ENCODE measurements at regions not wholly inside any gene's neighbourhood (a gene's known extent, or its start where the extent isn't known, plus 50 kb on each side); places are given as distances from the start of the nearest gene placed in this dataset.

- TF ChIP-seq RCOR1 (IDR thresholded peaks at IDR 0.05; ENCODE audit: insufficient replicate concordance, low read length), result no peak
Measured at GRCh38 chr11:112541140-112542046, 280.7 kb upstream of the PLET1 start (continued).

DNA sequence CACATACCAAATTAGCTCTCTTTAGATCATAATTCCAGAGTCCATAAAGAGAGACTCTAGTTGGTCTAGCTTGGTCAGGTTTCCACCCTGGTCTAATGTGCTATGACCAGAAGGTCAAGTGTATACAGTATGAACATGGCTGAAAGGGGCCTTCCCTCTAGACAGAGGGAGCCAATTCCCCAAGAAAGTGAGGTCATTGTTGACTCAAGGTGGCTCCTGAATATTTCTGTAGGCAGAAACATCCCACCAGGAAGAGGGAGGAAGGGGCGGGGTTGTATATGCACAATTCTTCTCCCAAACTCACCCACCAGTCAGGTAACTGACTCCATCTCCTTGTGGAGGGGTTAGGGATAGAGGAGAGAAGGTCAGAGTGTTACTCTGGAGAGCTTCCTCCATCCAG is 281.8 kb upstream of the PLET1 start:
- TF ChIP-seq NFE2L2 (IDR thresholded peaks at IDR 0.05; ENCODE audit: low read depth, low read length) (no peak), FOS (IDR thresholded peaks at IDR 0.05; ENCODE audit: low read depth, low read length) (no peak), RAD21 (IDR thresholded peaks at IDR 0.05; ENCODE audit: low read length) (no peak), MXI1 (IDR thresholded peaks at IDR 0.05; ENCODE audit: borderline replicate concordance, low read depth, low read length) (no peak), SMC3 (IDR thresholded peaks at IDR 0.05; ENCODE audit: low read depth, low read length) (no peak), CTCF (conservative IDR thresholded peaks at IDR 0.05; ENCODE audit: low read depth, low read length) (no peak), CEBPB (IDR thresholded peaks at IDR 0.05; ENCODE audit: low read depth, low read length) (no peak)
- no peaks in the 10 kb centered on the region for H3K9me3 ChIP-seq (ENCODE audit: control insufficient read depth, insufficient read depth, low read length)
- POLR2A ChIA-PET (ENCODE audit: unreplicated experiment), result no interaction called here

More for the DNA sequence above, 281.8 kb upstream of the PLET1 start:
- H2AK9ac ChIP-seq (replicated peaks; ENCODE audit: low read depth, low read length, poor library complexity), result no peak overlapping the region
- no peaks in the 10 kb centered on the region for H3K79me1 ChIP-seq (ENCODE audit: low read depth in 1 of 2, low read length in 2 of 2)
- H2BK15ac ChIP-seq (ENCODE audit: low read depth, low read length), result no peak overlapping the region
- no peaks in the 10 kb centered on the region for H4K20me1 ChIP-seq (ENCODE audit: insufficient read depth, low read length)
- H3K27me3 ChIP-seq (ENCODE audit: control insufficient read depth, insufficient read depth, low read length), result peaks cover 7% of the 10 kb centered on the region
- no peak overlapping the region for H3K14ac ChIP-seq (replicated peaks; ENCODE audit: low read depth, low read length)
- no peak overlapping the region for H4K91ac ChIP-seq (ENCODE audit: insufficient read depth, low read depth, low read length)
- no peak overlapping the region for H3K56ac ChIP-seq (ENCODE audit: extremely low read depth, insufficient read depth, low read length)
- no peak overlapping the region for H3K18ac ChIP-seq (ENCODE audit: low read depth, low read length)
- dilution Hi-C loops (cut with HindIII; ENCODE audit: low sequenced_read_pairs, unreplicated experiment), result no loop called here
- H3K4me2 ChIP-seq (ENCODE audit: low read depth, low read length), result no peak overlapping the region
- H3K27ac ChIP-seq (ENCODE audit: insufficient read depth, low read length), result no peak overlapping the region
- no peak overlapping the region for H2BK20ac ChIP-seq (ENCODE audit: low read depth, low read length)
- CTCF ChIA-PET, result no interaction called here
- H2BK5ac ChIP-seq (ENCODE audit: low read depth, low read length, poor library complexity, severe bottlenecking), result no peak overlapping the region
- no peak overlapping the region for H3K9ac ChIP-seq (ENCODE audit: low read depth, low read length)
- no peak overlapping the region for H2AFZ ChIP-seq (replicated peaks; ENCODE audit: low read length, poor library complexity)
- H3K9me1 ChIP-seq (ENCODE audit: insufficient read depth, low read length), result no peaks in the 10 kb centered on the region
- no peaks in the 10 kb centered on the region for H3K4me1 ChIP-seq (ENCODE audit: control insufficient read depth, insufficient read depth, low read length)
- H2AK5ac ChIP-seq (ENCODE audit: low read depth, low read length), result no peak overlapping the region
- BruUV-seq (replicated peaks), result no TSS peak
- no peaks in the 10 kb centered on the region for H3K36me3 ChIP-seq (ENCODE audit: control insufficient read depth, insufficient read depth, low read length)
- H4K8ac ChIP-seq (ENCODE audit: low read depth in 2 of 2, low read length in 2 of 2), result no peak overlapping the region
- H3K4ac ChIP-seq (ENCODE audit: low read depth, low read length), result no peak overlapping the region
- no peak for DNase-seq
- no peak for ATAC-seq (ENCODE audit: low read depth)
- H3K4me3 ChIP-seq (ENCODE audit: insufficient read depth, low read depth, low read length), result no peak overlapping the region
- H3K23ac ChIP-seq (ENCODE audit: low read depth, low read length), result no peak overlapping the region
- in situ Hi-C loops (cut with MboI; ENCODE audit: low sequenced_read_pairs), result no loop called here
- no peak overlapping the region for H2BK120ac ChIP-seq (ENCODE audit: low read depth, low read length)
- no CpG with 5 or more reads among the region's 1 CpG for WGBS, 2 experiments (ENCODE audit: extremely low coverage in 2 of 2, insufficient read length in 1 of 2)
- intact Hi-C loops (cut with micrococcal nuclease), result no loop called here
- H4K5ac ChIP-seq (ENCODE audit: low read depth, low read length), result no peak overlapping the region
